Right lobe of liver (tissue), 4 donors: ENCODE measurements at regions not wholly inside any gene's neighbourhood (a gene's known extent, or its start where the extent isn't known, plus 50 kb on each side); places are given as distances from the start of the nearest gene placed in this dataset.

Source experiments
- POLR2A ChIP-seq: fragments of 450-650 bp; IDR thresholded peaks from one replicate; pipeline ENCODE4 v1.6.1; 2017; ENCODE audit warnings: antibody characterized with exemption, mild to moderate bottlenecking
- TF ChIP-seq, protein P1 (sequence below), 4 donors: fragments of 200-600 bp in 3 of 4; fragments of 450-650 bp in 1 of 4; IDR thresholded peaks; one replicate each; pipeline versions ENCODE4 v1.5.1 to v1.8.0; 2016 to 2022; ENCODE audit warnings: antibody characterized with exemption in 4 of 4, mild to moderate bottlenecking in 2 of 4
- donor health status: DM: no; HTN: no; CAD: no.
- donor health status: DM: no; HTN: no; CAD: no.
- donor health status: DM: no; HTN: yes; CAD: no.

DNA sequence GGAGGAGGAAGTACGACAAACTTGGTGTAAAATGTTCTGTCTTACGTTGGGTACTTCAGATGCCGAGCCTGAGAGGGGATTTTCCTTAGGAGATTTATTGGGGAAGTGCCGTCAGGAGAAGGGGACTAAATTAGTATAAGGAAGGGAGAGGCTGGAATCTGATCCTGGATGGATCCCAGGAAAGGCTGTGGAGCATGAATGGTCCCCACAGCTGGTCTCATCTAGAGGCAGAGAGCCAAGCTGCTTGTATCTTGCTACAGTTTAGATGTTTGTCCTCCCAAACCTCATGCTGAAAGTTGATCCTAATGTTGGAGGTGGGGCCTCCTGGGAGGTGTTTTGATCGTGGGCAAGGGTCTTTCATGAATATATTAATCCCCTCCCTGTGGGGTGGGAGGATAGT lies 798.4 kb upstream of the EEF2KMT start:
- TF ChIP-seq, protein P1, sequence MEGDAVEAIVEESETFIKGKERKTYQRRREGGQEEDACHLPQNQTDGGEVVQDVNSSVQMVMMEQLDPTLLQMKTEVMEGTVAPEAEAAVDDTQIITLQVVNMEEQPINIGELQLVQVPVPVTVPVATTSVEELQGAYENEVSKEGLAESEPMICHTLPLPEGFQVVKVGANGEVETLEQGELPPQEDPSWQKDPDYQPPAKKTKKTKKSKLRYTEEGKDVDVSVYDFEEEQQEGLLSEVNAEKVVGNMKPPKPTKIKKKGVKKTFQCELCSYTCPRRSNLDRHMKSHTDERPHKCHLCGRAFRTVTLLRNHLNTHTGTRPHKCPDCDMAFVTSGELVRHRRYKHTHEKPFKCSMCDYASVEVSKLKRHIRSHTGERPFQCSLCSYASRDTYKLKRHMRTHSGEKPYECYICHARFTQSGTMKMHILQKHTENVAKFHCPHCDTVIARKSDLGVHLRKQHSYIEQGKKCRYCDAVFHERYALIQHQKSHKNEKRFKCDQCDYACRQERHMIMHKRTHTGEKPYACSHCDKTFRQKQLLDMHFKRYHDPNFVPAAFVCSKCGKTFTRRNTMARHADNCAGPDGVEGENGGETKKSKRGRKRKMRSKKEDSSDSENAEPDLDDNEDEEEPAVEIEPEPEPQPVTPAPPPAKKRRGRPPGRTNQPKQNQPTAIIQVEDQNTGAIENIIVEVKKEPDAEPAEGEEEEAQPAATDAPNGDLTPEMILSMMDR (IDR thresholded peaks at IDR 0.05), result no peak
- TF ChIP-seq POLR2A, result no peak
